Prostate gland (tissue), 2 donors: ENCODE measurements at regions not wholly inside any gene's neighbourhood (a gene's known extent, or its start where the extent isn't known, plus 50 kb on each side); places are given as distances from the start of the nearest gene placed in this dataset.

Source experiments
- DNase-seq: peaks from one replicate; pipeline ENCODE4 v3.0.0-alpha.2; 2019; ENCODE audit warnings: low spot score
- H3K27ac ChIP-seq, 2 donors: fragments of 200-600 bp; sonication (generic); 2 replicates each; pipeline ENCODE4 v1.5.1; 2017 to 2019
- H3K27me3 ChIP-seq: fragments of 200-600 bp; sonication (generic); replicated peaks from 2 replicates; pipeline ENCODE4 v1.5.1; 2019; ENCODE audit not compliant: insufficient read depth
- H3K36me3 ChIP-seq, 2 donors: fragments of 200-600 bp; sonication (generic); 1 replicate in 1 of 2; 2 replicates in 1 of 2; pipeline versions ENCODE4 v1.5.1 to v1.8.1; 2017 to 2019
- H3K4me1 ChIP-seq: fragments of 200-600 bp; sonication (generic); replicated peaks from 2 replicates; pipeline ENCODE4 v1.5.1; 2019
- H3K4me3 ChIP-seq, 2 donors: fragments of 200-600 bp; sonication (generic); 2 replicates each; pipeline ENCODE4 v1.5.1; 2017 to 2019
- H3K9me3 ChIP-seq: fragments of 200-600 bp; sonication (generic); 2 replicates; pipeline ENCODE4 v1.5.1; 2017
- CTCF ChIP-seq, 4 experiments: fragments of 200-600 bp in 2 of 4; fragments of 450-650 bp in 2 of 4; sonication (generic) in 2 of 4; IDR thresholded peaks; 1 replicate in 3 of 4; 2 replicates in 1 of 4; pipeline ENCODE4 v1.5.1; 2016 to 2019; ENCODE audit warnings: antibody characterized with exemption in 4 of 4, mild to moderate bottlenecking in 2 of 4, moderate library complexity in 2 of 4
- POLR2A ChIP-seq: fragments of 450-650 bp; IDR thresholded peaks from one replicate; pipeline ENCODE4 v1.6.1; 2016; ENCODE audit warnings: antibody characterized with exemption, mild to moderate bottlenecking
- POLR2AphosphoS5 ChIP-seq: sonication (generic); formaldehyde crosslinking; IDR thresholded peaks from one replicate; pipeline ENCODE4 v1.6.1; 2017; ENCODE audit warnings: antibody characterized with exemption
- WGBS: methylation state at CpG from one replicate; pipeline ENCODE4 v1.1.5; 2018; 5-methylcytosine and 5-hydroxymethylcytosine counted together
- intact Hi-C: fragments of 100-400 bp; cut with DNase I; formaldehyde crosslinking; loops from one replicate; pipeline ENCODE4 v1.14.2; 2022

- TF ChIP-seq POLR2A = no peak
- DNase-seq = no peak
- no peaks in the 10 kb centered on the region for H3K4me1 ChIP-seq
- intact Hi-C loops = no loop called here
- no peak overlapping the region for H3K4me3 ChIP-seq
- no peaks in the 10 kb centered on the region for H3K27me3 ChIP-seq
- H3K9me3 ChIP-seq = no peaks in the 10 kb centered on the region
- no peak overlapping the region for H3K27ac ChIP-seq
- no peaks in the 10 kb centered on the region for H3K36me3 ChIP-seq
- 90% methylated on average over 2 of the region's 2 CpGs for WGBS
These were observed 63.9 kb upstream of the PTPRG start for GRCh38 chr3:61497463-61497862.

- 92% methylated on average over 4 of the region's 5 CpGs for WGBS
- DNase-seq = no peak
- H3K27me3 ChIP-seq = no peaks in the 10 kb centered on the region
These were observed 56.2 kb upstream of the PTPRG start for GRCh38 chr3:61505197-61505596.

GRCh38 chr3:61507946-61508345 lies 53.4 kb upstream of the PTPRG start:
- no peak overlapping the region for H3K27ac ChIP-seq
- no peaks in the 10 kb centered on the region for H3K27me3 ChIP-seq
- 46% methylated on average over 1 of the region's 1 CpG for WGBS
- no peaks in the 10 kb centered on the region for H3K4me1 ChIP-seq
- intact Hi-C loops = no loop called here
- DNase-seq = no peak
- H3K4me3 ChIP-seq = no peak overlapping the region
- no peak for TF ChIP-seq CTCF (IDR thresholded peaks at IDR 0.05)
- TF ChIP-seq POLR2A = no peak
- TF ChIP-seq POLR2AphosphoS5 = no peak
- H3K36me3 ChIP-seq = no peaks in the 10 kb centered on the region
- no peaks in the 10 kb centered on the region for H3K9me3 ChIP-seq

More at GRCh38 chr3:61505197-61505596, 56.2 kb upstream of the PTPRG start:
- no peak for TF ChIP-seq CTCF (IDR thresholded peaks at IDR 0.05)
- TF ChIP-seq POLR2A = no peak
- no peak for TF ChIP-seq POLR2AphosphoS5
- H3K27ac ChIP-seq = no peak overlapping the region
- no peaks in the 10 kb centered on the region for H3K4me1 ChIP-seq
- no peaks in the 10 kb centered on the region for H3K36me3 ChIP-seq
- intact Hi-C loops = no loop called here
- H3K4me3 ChIP-seq = no peak overlapping the region
- no peaks in the 10 kb centered on the region for H3K9me3 ChIP-seq
